GM12892 (cell line): ENCODE measurements at regions not wholly inside any gene's neighbourhood (a gene's known extent, or its start where the extent isn't known, plus 50 kb on each side); places are given as distances from the start of the nearest gene placed in this dataset.

Experiments used
- POLR2A ChIP-seq: IDR thresholded peaks from 2 replicates; pipeline ENCODE4 v1.6.1; 2011; ENCODE audit warnings: low read depth, low read length, control low read depth
- POLR2AphosphoS5 ChIP-seq: IDR thresholded peaks from 2 replicates; pipeline ENCODE4 v1.6.1; 2011; ENCODE audit warnings: low read depth, low read length, control low read depth
- TAF1 ChIP-seq: IDR thresholded peaks from 2 replicates; pipeline ENCODE4 v1.6.1; 2011; ENCODE audit warnings: low read depth, mild to moderate bottlenecking, control low read depth, low read length, borderline replicate concordance

- TF ChIP-seq TAF1 = no peak
- TF ChIP-seq POLR2A = no peak
- TF ChIP-seq POLR2AphosphoS5 = no peak
Measured at GRCh38 chr5:173834071-173834771, 53.9 kb upstream of the CPEB4 start.
